ENCODE measurements at regions not wholly inside any gene's neighbourhood (a gene's known extent, or its start where the extent isn't known, plus 50 kb on each side); places are given as distances from the start of the nearest gene placed in this dataset.

- TF ChIP-seq EZH2 (IDR thresholded peaks at IDR 0.05; ENCODE audit: low read depth) (no peak), CTCF (conservative IDR thresholded peaks at IDR 0.05) (no peak)
These were observed 1691.8 kb upstream of the SLC39A10 start for GRCh38 chr2:193965263-193965662.

All from PC-9 (cell line).